GM11168 (cell line): ENCODE measurements at regions not wholly inside any gene's neighbourhood (a gene's known extent, or its start where the extent isn't known, plus 50 kb on each side); places are given as distances from the start of the nearest gene placed in this dataset.
"Not testable (repeated sequence)": the region's sequence is repeated elsewhere in the genome, so short reads cannot be mapped to it uniquely, and the experiment has no call there.

Source experiments
- in situ Hi-C: fragments of 300-500 bp; cut with MboI; formaldehyde crosslinking; loops from one replicate; pipeline ENCODE4 v1.12.0; 2022; ENCODE audit warnings: low sequenced_read_pairs; ENCODE audit not compliant: unreplicated experiment

DNA sequence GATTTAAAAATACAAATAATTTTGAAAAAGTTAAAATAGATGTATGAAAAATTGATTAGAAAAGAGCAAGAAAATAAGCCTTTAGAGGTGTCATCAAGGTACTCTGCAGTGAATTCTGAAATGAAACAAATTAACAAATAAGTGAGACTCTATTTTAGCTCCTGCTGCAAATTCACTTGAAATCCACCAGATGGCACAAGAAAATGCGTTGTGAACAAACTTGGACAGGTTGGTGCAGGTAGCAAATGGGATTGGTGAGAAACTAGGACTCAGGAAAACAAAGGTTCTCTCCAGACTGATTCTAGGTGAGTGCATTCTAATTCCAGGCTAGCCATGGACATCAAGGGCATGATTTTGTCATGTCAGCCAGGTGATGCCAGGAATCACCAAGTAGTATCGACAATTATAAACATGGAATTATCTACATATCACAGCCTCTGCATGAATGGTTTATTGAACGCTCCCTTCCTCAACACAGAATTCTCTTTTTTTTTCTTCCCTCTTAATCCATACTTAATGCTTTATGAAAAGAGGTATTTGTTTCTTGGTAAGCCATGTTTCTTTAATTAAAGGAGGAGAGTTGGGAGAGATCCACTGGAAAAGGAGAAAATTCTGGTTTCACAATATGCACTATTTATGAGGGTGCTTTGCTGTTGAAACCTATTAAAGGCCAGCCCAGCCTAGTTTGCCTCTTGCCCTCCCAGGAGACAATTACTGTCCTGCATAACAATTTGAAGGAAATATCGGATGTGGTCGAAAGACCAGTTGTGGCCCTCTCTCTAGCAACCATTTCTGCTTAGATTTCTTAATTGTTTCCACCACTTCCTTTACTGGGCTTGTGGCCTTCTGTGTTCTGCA lies 118.1 kb downstream of the ZNF365 start:
- in situ Hi-C loops, result no loop called here

DNA sequence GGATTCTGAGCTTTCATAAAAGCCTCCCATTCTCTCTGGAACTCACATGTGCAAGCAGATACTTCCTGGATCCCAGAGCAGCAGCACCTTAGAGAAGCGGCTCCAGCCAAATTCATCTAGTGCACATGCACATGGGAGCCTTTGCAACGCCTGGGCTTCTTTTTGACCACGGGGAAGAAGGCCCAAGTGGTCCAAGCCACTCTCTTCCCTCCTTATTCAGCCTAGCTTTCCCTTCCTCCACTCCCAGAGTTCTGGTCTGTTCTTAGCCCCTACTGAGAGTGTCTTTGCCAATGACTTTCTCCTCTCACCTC lies 118.7 kb downstream of the ZNF365 start:
- in situ Hi-C loops, result no loop called here

DNA sequence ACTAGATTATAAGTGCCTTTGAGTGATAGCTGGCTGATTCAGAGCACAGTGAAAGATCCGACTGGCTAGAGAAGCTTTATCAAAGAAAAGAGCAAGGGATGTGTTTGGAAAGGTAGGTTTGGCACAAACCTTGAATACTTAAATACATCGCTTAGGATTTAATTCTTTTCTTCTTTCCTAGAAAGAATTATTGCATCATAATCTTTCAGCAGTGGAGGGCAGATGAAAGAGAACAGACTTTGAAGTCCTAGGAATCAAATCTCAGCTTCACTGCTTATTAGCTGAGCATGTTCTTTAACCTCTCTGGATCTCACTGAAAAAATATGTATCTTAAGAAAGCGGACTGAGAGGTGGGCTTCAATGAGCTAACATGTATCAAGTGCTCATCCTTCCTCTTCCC lies 122.8 kb downstream of the ZNF365 start:
- in situ Hi-C loops, result no loop called here

DNA sequence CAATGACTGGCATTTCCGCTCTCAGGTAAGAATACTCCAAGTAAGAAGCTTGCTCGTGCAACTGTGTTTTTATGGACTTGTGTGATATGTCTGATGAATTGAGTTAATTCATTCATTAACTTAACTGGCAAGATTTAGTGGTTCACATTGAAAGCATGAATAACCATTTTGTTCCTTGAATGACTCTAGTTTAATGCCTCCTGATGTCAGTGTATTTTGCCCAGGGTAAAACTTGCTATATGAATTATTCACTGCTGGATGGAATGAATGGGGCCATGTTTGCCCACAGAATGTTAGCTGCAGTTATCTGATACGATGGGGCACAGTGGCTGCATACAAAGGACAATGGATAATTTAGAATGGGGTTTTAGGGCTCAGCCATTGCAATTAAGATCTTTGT lies 124.1 kb downstream of the ZNF365 start:
- in situ Hi-C loops, result no loop called here

DNA sequence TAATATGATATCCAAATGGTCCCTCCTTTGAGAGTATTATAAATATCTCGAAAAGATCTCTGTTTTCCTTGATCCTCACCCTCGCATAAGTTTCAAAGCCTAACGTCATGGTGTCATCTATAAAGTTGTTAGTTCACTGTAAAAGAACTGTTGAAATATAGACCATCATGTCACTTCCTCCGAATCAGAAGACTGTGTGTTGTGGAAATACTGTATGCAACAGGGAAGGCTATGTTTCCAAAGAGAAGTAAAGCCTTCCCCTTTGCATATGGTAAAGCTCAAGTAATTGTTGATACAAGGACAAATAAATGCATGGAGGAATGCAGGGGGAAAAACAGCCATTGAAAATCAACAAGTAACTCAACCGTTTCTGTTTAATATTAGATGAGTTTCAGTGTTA lies 125.9 kb downstream of the ZNF365 start:
- in situ Hi-C loops, result not testable (repeated sequence)

DNA sequence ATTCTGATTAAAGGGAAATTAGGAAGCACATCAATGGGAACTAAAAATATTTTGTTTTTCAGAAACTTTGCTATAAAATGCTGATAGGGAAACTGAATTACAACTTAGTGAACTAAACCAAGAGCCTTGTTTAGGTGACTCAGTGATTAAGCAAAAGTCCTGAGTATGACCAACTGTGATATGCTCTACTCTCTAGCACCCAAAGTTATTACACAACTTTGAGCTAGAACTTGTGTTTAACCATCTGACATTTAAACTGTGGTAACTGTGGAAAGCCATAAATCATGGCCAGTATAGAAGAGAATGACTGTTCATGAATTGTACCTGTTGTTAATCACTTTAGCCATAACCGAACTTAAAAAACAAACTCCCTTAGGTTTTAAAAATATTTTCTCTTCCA lies 127.4 kb downstream of the ZNF365 start:
- in situ Hi-C loops, result no loop called here

DNA sequence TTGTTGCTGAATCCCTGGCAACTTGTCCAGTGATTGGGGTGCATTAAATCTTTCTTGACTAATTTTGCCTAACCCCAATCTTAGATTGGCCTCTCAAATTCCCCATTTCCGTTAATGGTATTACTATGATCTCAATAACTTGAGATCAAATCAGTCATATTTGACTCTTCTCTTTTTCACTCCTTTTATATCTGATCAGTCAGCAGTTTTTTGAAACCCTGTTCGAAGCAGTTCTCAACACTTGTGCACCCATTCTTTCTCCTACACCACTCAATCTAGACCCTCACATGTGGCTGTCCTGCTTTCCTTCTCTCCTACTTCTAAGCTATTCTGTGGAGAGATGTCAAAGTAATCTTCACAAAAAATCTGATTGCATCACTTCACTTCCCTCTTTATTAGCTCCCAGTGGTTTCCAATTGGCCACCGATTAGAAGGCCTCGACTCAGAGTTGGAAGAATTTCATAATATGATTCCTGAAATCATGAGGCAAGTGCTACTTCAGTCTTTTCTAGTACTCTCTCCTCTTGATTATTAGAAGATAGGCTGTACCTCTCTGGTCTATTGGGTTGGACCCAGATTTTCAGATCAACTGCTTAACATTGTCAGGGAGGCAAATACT lies 128.9 kb downstream of the ZNF365 start:
- in situ Hi-C loops, result no loop called here

DNA sequence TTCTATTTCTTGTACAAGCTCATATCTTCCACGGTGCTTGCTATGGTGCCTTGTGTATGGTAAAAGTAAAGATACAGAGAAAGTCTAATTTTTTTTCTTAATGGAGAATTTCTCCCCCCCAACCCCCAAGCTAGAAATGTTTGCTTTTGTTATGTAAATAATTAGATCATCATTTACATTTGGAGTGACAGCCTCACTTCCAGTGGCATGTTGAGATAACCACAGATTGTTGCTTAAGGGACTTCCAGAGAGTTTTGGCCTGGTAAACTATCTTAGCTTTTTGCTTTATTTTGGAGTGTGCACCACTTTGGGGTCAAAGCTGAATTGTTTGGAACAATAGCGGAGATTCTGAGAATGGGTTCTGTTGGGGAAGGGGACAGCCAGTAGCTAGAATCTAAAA lies 129.7 kb downstream of the ZNF365 start:
- in situ Hi-C loops, result no loop called here

DNA sequence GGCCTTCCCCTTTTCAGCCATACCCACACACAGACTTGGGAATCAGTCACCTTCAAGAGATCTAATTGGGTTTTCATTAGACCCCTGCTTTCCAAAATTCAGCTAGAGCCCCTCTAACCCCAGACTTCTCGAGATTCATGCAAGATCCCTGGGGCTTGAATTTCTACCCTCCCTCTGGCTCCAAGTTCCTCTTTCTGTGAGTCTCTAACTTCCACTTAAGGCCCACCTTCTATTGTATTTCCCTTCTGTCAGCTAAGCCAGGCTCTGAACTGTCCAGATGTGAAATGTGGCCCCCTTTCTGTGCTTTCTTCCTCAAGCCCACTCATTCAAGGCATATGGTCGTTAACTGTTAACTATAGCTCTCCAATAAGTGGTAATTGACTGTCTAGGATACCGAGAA lies 132.2 kb downstream of the ZNF365 start:
- in situ Hi-C loops, result no loop called here

DNA sequence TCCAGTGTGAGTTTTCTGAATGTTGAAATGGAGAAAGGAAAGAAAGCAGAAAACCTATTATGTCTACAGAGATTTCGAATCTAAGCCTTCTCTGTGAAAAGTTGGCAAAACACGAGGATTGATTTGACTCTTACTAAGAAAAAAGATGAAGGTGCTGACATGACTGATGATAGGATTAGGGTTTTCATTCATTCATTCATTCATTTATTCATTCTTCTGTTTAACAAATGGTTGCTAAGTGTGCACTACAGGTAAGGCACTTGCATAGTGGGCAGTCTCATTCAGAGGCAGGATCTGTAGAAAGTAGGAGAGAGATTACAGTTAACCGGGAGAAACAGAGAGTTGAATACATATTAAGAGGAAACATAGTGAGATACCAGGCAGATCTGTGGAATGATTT lies 137.1 kb downstream of the ZNF365 start:
- in situ Hi-C loops, result no loop called here

DNA sequence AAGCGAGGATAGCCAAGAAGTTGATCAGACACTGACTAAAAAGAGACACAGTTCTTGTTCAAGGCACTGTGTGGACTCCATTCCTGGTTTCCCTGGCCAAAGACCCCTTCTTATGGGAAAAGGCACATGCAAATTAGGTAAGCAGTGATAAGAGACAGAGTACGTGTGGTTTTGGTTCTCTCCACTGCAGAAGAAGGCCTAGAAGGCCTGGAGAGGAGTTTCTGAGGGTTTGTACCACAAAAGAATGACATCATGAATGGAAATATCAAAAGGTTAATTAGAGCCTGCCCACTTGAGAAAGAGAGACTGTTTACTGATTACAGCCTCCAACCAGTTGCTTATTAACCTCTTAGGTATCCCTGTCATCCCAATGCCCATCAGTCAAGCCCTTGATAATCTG lies 137.5 kb downstream of the ZNF365 start:
- in situ Hi-C loops, result no loop called here

DNA sequence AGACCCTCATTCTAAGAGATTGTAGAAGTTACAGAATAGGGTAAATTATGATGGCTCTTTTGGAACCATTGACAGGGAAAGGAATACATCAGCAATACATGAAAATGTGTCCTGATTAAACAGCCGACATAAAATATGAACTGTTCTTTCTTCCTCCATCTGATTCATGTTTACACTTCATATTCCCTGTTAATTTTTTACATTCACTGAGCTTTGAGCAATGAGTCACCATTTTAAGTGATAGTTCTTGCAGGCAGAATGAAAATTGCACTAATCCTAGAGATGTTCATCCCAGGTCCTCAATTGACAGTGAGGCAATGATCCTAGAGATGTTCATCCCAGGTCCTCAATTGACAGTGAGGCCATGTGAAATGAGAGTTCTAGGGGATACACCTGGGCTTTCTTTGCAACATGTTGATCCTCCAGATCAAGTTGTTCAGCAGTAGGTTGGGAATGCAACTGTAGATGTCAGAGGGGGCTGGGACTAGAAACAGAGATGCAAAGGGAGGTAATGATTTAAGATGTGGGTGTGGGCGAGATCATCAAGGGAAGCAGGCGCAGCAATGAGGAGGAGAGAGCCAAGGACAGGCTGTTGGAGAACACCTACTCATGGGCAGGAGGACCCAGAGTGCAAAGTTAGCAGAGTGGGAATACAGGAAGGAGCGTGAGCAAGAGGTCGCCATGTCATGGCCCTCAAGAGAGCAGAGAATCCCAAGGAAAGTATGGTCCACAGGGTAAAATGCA lies 138.7 kb downstream of the ZNF365 start:
- in situ Hi-C loops, result no loop called here

DNA sequence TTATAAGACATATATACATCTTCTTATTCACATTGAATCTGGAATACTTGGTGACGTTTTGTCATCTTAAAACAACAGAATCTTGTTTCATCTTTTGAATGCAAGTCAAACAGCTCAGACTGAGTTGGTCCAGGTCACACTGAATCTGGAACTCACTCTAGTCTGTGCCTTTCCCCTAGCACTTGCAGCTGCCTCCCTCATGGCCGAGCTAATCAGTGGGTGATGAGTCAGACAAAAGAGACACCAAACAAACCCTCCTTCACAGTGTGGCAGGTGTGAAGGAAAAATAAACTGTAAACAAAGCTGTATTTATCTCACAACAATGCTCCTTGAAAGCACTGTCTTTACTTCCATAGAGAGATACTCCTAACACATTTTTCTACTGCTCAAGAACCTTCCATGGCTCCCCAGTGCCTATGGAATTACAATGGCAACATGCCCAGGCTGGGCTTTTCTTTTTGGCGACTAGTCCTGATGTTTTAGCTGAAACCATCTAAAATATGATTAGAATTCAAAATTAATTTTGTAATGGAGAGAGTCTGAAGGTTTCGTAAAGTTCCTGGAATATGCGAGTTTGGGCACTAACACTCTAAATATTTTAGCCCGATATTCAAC lies 140.0 kb downstream of the ZNF365 start:
- in situ Hi-C loops, result no loop called here

DNA sequence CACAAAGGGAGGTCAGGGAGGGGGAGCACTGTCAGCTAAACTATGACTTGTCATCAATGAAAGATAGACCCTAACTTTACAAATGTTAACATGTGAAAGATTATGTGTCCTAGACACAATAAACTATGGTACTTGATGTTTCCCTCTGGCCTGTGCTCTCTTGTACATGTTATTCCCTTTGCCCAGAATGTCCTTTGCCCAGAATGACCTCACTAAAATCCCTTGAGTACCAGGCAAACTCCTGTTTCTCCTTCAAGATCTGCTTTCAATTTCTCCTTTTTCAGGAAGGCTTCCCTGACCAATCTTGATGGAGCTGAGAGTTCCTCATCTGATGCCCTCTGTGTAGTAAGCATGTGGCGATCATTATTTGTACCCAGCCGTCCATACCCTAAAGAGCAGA lies 143.1 kb downstream of the ZNF365 start:
- in situ Hi-C loops, result no loop called here

DNA sequence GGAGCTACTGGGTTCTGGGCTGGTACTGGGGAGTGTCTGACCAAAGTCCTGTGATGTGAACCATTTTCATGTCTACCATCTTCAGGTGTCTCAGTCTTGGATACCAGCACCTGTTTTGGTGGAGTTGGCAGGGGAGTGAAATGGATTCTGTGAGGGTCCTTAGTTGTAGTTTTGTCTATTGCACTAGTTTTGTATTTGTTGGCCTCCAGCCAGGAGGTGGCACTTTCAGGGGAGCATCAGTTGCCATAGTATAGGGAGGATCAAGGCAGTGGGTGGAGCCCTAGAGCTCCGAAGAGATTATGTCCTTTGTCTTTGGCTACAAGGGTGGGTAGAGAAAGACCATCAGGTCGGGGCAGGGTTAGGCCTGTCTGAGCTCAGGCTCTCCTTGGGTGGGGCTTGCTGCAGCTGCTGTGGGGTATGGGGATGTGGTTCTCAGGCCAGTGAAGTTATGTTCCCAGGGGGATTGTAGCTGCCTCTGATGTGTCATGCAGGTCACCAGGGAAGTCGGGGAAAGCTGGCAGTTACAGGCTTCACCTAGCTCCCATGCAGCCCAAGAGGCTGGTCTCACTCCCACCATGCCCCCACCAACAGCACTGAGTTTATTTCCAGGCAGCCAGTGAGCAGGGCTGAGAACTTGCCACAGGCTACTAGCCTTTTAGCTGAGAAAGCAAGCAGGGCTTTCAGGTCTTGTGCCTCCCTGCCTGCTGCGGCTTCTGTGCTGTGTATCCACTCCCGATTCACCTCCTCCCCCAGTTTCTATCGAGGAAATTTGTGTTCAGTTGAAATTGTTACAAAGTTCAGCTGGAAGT lies 153.1 kb downstream of the ZNF365 start:
- in situ Hi-C loops, result no loop called here

DNA sequence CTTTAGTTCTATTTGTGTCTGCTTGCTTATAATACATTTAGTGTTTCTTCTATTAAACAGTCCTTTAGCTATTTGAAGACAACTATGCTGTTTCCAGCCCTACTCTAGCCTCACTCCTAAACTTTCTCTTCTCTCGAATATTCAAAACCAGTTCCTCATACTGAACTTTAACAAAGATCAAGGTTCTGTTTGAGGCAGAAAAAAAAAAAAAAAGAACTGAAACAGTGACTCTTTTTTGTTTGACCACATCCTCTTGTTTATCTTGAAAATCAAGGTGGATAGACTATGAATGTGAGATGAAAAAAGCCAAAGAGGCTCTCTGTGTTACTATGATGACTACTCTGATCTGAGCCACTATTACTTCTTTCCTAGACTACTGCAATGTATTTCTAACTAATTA lies 154.3 kb downstream of the ZNF365 start:
- in situ Hi-C loops, result no loop called here

DNA sequence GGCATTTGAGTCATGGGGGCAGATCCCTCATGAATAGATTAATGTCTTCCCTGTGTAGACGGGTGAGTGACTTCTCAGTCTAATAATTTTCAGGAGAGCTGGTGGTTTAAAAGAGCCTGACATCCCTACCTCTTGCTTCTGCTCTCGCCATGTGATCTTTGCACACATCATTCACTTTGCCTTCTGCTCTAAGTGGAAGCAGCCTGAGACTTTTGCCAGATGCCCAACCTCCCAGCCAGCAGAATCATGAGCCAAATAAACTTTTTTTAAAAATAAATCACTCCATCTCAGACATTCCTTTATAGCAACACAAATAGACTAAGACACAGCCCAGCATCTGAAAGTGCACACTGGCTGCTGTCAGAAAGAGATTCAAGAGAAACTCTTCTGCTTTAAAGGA lies 155.2 kb downstream of the ZNF365 start:
- in situ Hi-C loops, result no loop called here

DNA sequence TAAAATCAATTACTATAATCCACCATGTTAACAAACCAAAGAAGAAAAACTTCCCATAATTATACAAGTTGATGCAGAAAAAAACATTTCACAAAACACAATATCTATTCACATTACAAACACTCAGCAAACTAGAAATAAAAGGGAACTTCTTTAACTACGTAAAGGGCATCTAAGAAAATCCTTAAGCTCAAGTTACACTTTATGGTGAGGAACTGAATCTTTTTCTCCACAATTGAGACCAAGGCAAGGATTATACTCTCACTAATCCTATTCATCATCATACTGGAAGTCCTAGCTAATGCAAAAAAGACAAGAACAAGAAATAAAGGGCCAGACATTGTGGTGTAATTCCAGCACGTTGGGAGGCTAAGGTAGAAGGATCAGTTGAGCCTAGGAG lies 159.9 kb downstream of the ZNF365 start:
- in situ Hi-C loops, result no loop called here

DNA sequence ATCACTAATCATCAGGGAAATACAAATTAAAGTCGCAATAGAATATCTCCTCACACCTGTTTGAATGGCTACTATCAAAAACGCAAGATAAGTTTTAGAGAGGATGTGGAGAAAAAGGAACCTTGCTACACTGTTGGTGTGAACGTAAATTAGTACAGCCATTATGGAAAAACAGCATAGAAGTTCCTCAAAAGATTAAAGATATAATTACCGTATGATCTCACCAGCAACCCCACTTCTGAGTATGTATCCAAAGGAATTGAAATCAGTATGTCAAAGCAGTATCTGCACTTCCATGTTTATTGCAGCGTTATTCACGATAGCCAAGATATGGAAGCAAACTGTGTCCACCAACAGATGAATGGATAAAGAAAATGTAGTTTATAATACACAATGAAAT lies 164.4 kb downstream of the ZNF365 start:
- in situ Hi-C loops, result no loop called here

DNA sequence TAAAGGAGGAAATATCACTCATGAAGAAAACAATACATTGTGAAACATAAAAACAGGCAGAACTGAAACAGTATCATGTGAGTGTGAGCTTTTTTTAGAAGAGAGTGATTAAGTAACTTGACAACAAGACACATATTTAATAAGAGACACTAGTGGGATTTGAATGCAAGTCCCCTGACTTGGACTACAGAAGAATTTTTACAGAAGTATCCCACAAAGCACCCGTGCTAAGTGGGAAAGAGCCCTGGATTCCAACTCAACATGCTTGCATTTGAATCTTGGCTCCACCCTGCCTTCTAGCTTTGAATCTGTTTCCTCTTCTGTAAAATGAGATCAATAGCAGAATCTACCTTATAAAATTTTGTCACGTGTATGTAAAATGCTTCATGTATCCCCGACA lies 166.2 kb downstream of the ZNF365 start:
- in situ Hi-C loops, result no loop called here
